HG03159 (cell line): ENCODE measurements at regions not wholly inside any gene's neighbourhood (a gene's known extent, or its start where the extent isn't known, plus 50 kb on each side); places are given as distances from the start of the nearest gene placed in this dataset.

Experiments used
- ATAC-seq: cut with Tn5 transposase; IDR thresholded peaks from one replicate; pipeline ENCODE4 v1.9.1; 2021; ENCODE audit warnings: mild to moderate bottlenecking, moderate library complexity; ENCODE audit not compliant: unreplicated experiment

DNA sequence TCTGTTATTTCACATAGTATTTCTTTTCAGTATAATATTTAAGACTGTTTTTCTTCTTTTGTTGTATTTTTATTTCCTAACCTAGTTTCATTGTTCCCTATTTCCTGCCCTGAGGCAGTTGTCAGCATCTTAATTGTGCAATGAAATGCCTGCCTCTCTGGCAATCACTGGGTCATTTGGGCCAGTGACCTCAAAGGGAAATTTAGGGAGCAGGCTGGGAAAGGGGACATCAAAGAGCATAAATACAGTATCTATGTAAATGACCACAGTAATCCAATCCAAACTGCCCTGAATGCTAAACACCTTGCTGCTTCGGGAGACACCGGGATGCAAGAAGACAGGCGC, 147.8 kb downstream of the TLR5 start:
- no peak for ATAC-seq

DNA sequence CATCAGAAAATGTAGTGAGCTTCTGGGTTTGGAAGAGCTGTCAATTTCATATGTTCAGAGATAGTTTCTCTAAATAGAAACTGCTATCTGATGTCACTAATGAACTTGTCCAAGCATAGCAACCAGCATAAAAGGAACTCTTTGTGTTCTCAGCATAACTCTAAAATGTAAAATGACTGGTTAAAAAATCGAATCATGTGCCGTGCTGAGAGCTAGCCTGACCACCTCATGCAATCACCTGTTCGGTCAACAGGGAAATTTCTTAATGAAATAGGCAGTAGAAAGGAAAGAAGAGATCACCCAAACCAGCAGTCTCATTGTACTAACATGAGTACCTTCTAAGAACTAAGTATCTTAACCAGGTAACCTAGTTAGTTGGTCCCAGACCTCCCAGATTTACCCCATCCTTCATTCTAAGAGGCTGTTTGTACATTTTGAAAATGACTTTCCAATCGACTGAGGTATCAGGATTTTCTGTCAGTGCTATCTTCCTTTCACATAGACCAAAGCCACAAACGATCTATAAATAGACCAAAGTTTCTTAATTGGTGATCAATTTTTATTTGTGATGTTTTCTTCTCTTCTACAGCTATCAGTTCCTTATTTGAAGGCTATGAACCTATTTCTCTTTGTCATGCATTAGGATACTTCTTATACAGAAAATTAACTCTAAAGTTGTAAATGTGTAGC, 147.3 kb downstream of the TLR5 start:
- peak; percentile 66 for ATAC-seq

DNA sequence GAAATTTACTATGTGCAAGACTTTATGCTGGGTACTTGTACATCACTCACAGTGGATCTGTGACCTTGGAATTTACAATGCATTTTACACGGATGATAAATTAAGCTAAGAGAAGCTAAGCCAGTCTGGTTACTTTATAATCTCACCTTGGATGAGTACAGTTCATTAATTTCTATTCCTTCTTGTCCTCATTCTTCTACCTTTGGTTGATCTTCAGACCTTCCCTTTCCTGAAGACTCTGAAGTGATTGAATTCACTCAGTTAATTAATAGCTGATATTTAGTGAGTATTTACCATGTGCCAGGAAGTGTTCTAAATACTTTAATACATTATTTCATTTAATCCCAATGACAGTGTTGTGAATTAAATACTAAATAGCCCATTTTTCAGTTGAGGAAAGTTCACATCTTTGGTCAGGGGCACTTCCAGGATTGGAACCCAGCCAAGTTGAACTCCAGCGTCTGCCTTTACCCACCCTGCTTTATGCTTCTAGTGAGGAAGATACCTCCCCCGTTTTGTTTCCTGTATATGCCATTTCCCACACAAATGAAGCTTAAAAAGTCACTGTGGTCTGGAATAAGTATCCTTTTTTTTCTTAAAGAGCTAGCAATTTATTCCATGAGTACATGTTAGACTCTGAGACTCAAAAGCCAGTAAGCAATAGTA, 146.6 kb downstream of the TLR5 start:
- ATAC-seq, result no peak

DNA sequence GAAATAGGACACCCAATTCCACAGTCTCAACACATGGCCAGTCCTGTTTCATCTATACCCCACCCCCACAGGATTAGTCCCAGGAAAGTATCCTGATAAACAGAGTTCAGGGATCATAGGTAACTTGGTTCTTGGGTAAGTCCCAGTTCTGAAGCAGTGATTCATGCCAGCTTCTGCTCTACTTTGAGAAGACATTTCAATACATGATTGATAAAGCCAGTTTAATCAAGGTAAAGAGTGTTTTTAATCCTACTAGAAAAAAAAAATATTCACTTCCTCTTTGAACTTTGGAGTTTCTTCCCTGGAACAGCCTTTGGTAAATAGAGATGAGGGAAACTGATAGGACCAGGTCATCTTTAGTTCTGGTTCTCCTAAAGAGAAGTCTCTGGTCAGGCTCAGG, 142.4 kb downstream of the TLR5 start:
- ATAC-seq, result no peak

DNA sequence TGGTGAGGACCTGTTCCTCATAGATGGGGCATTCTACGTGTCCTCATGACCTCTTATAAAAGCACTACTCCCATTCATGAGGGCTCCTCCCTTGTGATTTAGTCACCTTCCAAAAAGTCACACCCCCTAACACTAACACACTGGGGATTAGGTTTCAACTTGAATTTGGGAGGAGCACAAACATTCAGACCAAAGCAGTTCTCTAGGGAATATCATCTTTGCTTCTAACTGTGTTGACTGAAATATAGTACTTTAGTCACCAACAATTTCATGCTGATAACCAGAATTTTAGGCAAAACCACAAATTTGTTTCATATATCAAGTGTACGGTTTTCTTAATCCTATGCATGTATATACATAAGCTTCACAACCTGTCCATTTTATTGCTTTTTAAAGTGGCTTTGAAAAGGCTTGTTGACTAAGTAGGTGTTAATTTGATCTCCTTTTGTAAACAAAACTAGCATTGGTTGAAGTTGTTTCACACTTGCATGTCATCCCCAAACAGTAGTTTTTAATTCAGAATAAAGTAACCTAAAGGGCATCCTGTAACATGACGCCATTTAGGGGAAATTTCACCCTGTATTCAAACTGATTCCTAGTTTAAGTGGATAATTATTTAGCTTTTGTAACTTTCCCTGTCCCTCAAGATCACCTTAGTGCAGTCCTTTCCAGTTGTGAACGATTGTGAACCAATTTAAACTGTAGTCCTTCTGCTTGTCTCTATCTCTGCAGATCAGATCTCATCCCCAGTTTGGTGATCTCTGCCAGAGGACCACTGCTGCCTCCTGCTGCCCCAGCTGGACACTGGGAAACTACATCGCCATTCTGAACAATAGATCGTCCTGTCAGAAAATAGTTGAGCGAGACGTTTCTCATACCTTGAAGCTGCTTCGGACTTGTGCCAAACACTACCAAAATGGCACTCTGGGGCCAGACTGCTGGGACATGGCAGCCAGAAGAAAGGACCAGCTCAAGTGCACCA, 141.1 kb downstream of the TLR5 start:
- ATAC-seq, result no peak

DNA sequence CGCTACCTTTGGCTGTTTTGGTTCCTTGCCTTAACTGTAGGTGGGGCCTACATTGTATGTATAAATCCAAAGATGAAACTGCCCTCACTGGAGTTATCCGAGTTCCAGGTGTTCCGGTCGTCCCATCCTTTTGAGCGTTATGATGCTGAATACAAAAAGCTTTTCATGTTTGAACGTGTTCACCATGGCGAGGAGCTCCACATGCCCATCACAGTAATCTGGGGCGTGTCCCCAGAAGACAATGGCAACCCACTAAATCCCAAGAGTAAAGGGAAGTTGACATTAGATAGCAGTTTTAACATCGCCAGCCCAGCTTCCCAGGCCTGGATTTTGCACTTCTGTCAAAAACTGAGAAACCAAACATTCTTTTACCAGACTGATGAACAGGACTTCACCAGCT, 139.5 kb downstream of the TLR5 start:
- ATAC-seq, result no peak

DNA sequence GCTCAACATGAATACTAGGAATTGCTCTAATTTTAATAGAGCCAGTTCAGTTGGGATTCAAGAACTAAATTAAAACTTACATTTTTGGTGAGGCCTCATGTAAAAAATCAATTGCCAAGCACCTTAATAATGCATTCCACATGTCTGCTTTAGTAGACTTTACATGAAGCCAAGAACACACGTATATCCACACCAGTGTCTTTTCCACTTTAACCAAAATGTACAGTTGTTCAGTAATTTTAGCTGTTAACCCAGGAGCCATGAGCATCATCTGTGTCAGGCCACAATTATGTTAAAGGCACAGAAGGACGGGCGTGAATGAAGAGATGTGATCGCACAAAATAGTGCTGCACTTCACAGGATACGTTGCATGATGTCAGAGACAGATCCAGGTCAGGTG, 136.7 kb downstream of the TLR5 start:
- no peak for ATAC-seq

DNA sequence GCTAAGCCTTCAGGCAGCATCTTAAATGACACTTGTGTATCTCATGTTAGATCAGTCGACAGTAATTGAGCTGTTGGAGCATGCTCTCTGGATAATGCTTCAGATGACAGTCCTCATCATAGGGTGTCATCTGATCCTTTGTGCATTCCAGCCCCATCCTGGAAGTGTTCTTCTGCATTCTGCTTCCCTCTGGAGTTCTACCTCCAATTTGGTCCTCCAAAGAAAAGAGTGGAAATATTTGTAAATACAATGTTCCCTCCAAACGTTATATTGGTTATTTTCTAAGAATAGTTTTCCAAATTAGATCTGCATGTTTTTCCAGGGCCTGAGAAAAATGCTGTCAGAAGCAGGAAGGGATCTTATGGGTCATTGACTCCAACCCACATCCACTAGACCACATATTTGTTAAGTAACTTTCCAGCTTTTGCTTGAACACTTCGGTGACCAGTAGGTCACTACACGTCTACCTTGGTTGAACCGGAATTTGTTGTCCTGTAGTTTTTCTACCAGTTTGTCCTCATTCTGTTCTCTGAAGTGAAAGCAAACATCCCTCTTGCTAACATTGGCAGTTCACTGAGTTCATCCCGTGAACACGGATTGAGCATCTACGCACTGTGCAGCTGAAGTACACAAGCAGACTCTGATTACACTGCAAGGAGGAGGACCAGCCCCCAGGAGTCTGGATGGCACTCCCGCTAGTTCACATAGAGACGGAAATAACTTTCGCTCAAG, 136.0 kb downstream of the TLR5 start:
- no peak for ATAC-seq

DNA sequence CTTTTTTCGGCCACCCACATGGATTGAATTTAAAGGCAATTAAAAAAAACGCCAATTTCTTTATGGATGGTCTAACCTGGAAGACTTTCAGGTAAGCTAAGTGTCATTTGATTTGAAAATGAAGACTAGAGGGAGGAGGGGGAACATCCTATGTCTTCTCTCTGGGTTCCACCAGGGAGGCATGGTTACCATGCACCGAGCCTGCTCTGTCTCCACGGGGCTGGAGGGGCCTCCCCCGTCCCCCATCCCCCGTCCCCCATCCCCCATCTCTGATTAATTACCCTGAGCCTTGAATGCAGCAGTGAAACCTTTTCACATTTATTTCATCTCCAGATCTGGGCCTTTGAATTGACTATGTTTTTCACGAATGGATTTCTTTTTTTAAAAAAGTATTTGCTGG, 135.1 kb downstream of the TLR5 start:
- no peak for ATAC-seq

DNA sequence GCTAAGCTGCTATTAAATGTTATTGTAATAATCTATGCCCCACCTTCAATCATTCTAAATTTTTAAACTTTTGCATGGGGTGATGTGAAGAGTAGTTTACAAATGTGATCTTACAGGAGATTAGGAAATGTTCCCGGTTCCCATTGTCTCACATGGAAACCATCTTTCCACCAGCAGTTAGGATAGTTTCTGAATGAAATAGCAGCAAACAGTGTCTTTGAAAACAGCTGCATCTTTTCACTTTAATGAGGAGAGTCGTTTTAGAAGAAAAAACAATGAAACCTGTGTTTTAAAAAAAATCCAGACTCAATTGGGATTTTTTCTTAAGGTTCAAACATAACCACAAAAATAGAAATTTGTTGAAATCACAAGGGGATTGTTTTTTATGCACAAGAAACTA, 134.2 kb downstream of the TLR5 start:
- no peak for ATAC-seq

DNA sequence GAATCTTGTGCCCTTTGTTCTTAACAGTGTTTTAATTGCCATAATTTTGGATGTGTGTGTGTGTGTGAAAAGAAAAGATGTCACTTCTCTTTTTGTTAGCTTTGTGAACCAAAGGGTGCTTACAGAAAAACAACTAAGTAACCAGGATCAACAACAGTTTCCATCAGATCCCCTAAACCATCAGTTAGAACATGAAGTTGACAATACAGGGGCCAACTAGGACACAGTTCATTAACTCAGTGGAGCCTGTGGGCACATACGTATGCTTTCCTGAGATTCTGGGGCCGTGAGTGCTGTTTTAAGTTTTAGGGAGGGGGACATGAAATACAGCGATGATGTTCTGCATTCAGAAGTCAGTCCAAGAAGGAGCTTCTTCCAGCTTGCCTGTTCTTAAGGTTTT, 133.6 kb downstream of the TLR5 start:
- ATAC-seq, result no peak

DNA sequence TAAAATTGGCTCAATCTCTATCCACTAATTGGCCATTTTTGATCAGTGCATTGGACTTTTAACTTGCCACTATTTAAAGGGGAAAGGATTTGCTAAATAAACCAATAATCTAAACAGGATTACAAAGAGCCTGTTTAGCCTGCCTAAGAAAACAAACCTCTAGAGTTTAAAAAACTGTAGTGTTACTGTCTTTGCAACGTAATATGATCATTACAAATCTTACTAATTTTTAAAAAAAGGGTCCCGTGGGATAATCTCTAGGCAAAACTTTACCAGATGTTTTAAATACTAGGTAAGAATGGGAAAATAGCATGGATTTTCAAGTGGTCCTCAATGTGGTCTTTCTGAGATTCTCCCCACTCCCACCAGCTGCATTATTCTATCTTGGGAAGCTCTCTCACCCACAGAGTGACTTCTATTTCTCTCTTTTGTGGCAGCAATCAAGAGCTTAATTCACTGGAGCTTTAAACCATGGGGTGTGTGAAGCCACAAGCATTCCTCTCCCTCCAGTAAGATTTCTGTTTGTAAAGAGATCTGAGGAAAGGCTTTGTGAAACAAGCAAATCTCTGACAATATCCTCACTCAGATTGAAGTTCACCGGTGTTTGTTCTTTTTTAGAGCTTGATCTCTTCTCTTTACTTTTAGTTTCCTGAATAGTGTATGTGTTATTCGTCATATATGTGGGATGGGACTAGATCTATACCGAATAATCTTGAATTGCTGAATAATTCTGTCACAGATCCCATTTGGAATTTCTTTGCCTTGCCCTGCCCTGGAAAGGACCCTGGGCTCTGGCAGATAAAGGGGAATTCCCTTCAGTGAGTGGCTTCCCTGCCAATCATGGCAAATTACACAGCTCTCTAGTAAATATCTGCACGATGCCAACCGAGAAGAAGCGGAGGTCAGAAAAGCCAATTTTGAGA, 132.2 kb downstream of the TLR5 start:
- ATAC-seq, result no peak

DNA sequence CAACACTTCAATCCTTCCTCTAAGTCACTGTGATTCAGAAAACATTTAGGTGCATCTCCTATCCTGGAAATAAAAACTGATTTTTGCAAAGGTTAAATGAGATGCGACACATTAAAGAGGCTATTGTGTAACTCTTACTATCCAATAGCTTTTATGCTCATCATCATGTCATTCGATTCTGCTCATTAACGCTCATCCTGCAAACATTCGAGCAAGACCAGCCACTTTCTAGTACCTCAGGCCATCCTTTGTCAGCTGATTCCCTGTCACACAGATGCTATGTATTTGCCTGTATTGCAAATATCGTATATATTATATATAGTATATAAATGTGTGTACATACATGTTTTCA, 131.6 kb downstream of the TLR5 start:
- ATAC-seq, result no peak

DNA sequence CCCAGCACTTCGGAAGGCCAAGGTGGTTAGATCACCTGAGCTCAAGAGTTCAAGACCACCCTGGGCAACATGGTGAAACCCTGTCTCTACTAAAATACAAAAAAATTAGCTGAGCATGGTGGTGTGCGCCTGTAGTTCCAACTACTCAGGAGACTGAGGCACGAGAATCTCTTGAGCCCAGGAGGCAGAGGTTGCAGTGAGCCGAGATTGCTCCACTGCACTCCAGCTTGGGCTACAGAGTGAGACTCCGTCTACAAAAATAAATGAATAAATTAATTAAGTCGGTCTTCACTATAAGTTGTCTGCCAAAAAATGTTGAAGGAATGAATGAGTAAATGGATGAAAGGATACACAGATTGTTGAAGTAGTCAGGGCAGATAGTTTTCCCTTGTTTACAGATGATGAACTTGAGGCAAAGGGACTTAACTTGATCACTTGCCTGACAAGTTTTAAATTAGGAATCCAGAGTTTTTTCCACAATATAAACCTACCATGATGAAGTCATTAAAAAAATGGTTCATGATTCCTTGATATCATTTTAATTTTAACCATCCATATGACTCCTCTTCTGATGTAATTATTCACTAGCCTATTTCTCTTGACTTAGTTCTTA, 130.8 kb downstream of the TLR5 start:
- no peak for ATAC-seq

DNA sequence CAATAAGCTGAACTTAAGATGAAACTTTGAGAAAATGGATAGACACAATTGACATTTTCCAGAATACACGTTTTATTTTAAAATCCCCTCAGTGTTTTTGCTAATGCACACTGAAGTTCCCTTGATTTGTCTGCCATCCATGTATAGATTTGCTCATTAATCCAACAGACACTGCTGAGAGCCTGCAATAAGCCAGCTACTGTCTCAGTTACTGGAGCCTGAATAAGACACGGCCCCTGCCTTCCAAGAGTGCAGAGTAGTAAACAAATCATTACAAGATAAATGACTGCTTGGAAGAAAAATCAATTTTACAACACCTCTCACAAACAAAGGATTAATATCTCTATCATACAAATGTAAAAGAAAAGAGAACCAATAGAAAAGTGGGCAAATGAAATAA, 130.1 kb downstream of the TLR5 start:
- no peak for ATAC-seq

DNA sequence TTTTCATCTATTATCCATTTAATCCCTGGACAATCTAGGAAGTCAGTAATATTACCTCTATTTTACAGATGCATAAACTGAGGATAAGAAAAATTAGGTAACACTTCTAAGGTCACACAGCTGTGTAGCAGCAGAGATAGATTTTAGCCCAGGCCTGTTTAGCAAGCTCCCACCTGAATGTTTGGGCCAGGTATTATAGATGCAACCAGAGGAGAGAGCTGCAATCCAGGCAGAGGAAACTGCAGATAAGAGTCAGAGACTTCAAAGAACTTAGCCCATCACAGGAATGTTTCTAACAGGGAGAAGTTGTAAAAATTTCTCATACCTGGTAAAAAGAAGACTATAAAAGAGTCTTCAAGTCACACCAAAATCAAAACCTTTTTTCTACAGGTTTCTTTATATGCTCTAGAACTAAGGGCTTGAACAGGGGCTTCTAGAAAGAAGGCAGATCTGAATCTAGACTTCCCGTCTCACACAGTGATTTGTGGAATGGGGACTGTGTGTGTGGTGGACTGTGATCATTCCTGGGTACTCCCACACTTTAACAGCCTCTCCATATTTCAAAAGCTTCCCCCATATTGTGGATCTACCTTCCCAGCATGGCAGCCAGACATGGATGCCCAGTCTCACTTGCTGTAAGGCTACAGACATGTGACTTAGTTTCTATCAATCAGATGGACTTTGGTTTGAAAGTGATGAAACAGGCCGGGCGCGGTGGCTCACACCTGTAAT, 128.7 kb downstream of the TLR5 start:
- no peak for ATAC-seq

DNA sequence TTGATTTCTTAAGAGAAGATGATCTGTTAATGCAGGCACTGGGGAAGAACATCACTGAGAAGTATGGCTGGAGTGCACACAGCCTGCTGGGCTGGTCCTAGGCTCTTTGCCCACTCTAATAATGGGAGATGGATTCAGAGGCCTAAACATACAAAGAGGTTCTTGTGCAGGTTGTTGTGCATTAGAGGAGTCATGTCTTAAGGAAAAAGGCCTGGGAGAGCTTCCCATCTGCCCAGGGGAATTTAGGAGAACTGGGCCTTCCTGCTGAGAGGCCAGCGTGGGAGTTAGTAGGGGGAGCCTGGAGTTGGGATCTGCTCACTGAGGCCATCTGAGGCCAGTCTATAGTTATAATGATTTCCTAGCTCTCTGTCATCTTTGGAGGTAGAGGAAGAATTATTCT, 126.7 kb downstream of the TLR5 start:
- ATAC-seq, result no peak

DNA sequence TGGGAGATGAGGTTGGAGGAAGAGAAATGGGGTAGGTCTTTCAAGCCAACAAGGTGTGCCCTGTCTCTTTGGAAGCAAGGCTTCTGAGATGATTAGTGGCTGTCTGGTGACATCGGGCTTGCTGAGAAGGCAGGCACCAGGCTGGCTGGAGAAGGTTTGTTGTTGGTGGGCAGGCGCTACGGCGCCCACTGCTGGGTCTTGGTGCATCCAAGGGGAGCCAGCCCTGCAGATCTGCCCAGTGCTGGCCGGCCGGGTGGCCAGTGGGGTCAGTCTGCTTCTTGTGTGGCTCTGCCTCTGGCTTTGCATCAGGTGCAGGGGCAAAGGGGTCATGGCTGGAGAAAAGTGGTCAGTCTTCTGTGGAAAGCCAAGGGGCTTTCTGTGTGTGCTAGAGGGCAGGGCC, 126.2 kb downstream of the TLR5 start:
- ATAC-seq, result no peak

DNA sequence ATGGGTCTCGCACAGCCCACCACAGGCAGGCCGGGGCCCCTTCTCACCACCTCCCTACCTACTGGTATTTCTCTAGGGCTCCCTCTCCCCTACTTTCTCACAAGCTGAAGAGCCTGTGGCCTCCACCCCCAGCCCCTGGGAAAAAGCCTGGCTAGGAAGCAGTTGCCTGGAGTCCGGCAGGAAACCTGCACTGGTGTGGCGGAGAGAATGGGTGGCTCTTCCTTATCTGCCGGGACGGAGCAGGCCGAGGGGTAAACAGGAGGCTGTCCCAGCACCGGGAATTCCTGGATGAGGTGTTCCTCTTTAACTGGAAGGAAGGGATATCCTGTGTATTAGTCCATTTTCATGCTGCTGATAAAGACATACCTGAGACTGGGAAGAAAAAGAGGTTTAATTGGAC, 125.8 kb downstream of the TLR5 start:
- no peak for ATAC-seq
